ENCODE measurements at regions not wholly inside any gene's neighbourhood (a gene's known extent, or its start where the extent isn't known, plus 50 kb on each side); places are given as distances from the start of the nearest gene placed in this dataset.
"Not testable (repeated sequence)": the region's sequence is repeated elsewhere in the genome, so short reads cannot be mapped to it uniquely, and the experiment has no call there.

GRCh38 chr1:233782937-233783586, 121.4 kb upstream of the SLC35F3 start:
- intact Hi-C loops (cut with micrococcal nuclease): no loop called here
- ATAC-seq: no peak
- no peak for DNase-seq

- no peak for ATAC-seq
- no peak for DNase-seq
- intact Hi-C loops (cut with micrococcal nuclease): no loop called here
Observed at GRCh38 chr1:233787599-233787998, 116.9 kb upstream of the SLC35F3 start.

- ATAC-seq: no peak
- intact Hi-C loops (cut with micrococcal nuclease): no loop called here
- no peak for DNase-seq
Observed at GRCh38 chr1:233788687-233789086, 115.8 kb upstream of the SLC35F3 start.

GRCh38 chr1:233790121-233790520, 114.4 kb upstream of the SLC35F3 start:
- no peak for DNase-seq
- intact Hi-C loops (cut with micrococcal nuclease): loop anchor here (2.0 kb wide), 1 partner anchor 349 kb away; no protein-coding TSS in a partner anchor
- ATAC-seq: no peak

- ATAC-seq (peak; percentile 88), DNase-seq (no peak)
- intact Hi-C loops (cut with micrococcal nuclease): loop anchor here (2.0 kb wide), 1 partner anchor 350 kb away; no protein-coding TSS in a partner anchor
Observed at GRCh38 chr1:233790662-233791371, 113.7 kb upstream of the SLC35F3 start.

- DNase-seq (no peak), ATAC-seq (no peak)
- intact Hi-C loops (cut with micrococcal nuclease): loop anchor here (2.0 kb wide), 1 partner anchor 351 kb away; no protein-coding TSS in a partner anchor
Observed at GRCh38 chr1:233791372-233791703, 113.1 kb upstream of the SLC35F3 start.

GRCh38 chr1:233791721-233792120, 112.8 kb upstream of the SLC35F3 start:
- intact Hi-C loops (cut with micrococcal nuclease): loop anchor here (2.0 kb wide), 1 partner anchor 351 kb away; no protein-coding TSS in a partner anchor
- ATAC-seq (no peak), DNase-seq (no peak)

GRCh38 chr1:233794863-233795262, 109.6 kb upstream of the SLC35F3 start:
- DNase-seq (no peak), ATAC-seq (no peak)
- intact Hi-C loops (cut with micrococcal nuclease): no loop called here

GRCh38 chr1:233796146-233796783, 108.2 kb upstream of the SLC35F3 start:
- ATAC-seq (no peak), DNase-seq (no peak)
- intact Hi-C loops (cut with micrococcal nuclease): no loop called here

GRCh38 chr1:233802611-233803010, 101.9 kb upstream of the SLC35F3 start:
- no peak for ATAC-seq

GRCh38 chr1:233805786-233806185, 98.7 kb upstream of the SLC35F3 start:
- intact Hi-C loops (cut with micrococcal nuclease): no loop called here
- ATAC-seq (no peak), DNase-seq (no peak)

More at GRCh38 chr1:233802611-233803010, 101.9 kb upstream of the SLC35F3 start:
- DNase-seq: no peak
- intact Hi-C loops (cut with micrococcal nuclease): no loop called here

GRCh38 chr1:233815357-233815756, 89.1 kb upstream of the SLC35F3 start:
- intact Hi-C loops (cut with micrococcal nuclease): no loop called here
- ATAC-seq (no peak), DNase-seq (no peak)

- ATAC-seq: no peak
Observed at GRCh38 chr1:233815865-233816264, 88.6 kb upstream of the SLC35F3 start.

GRCh38 chr1:233816348-233816747, 88.1 kb upstream of the SLC35F3 start:
- ATAC-seq (no peak), DNase-seq (no peak)
- intact Hi-C loops (cut with micrococcal nuclease): no loop called here

More at GRCh38 chr1:233815865-233816264, 88.6 kb upstream of the SLC35F3 start:
- DNase-seq: no peak
- intact Hi-C loops (cut with micrococcal nuclease): no loop called here

GRCh38 chr1:233819042-233819441, 85.4 kb upstream of the SLC35F3 start:
- no peak for DNase-seq
- ATAC-seq: no peak
- intact Hi-C loops (cut with micrococcal nuclease): no loop called here

GRCh38 chr1:233824179-233824578, 80.3 kb upstream of the SLC35F3 start:
- intact Hi-C loops (cut with micrococcal nuclease); DNase-seq; ATAC-seq: not testable (repeated sequence)

GRCh38 chr1:233827937-233828336, 76.5 kb upstream of the SLC35F3 start:
- intact Hi-C loops (cut with micrococcal nuclease); DNase-seq; ATAC-seq: not testable (repeated sequence)

- intact Hi-C loops (cut with micrococcal nuclease): no loop called here
- ATAC-seq: no peak
- no peak for DNase-seq
Observed at GRCh38 chr1:233828480-233828879, 76.0 kb upstream of the SLC35F3 start.

GRCh38 chr1:233834609-233835008, 69.9 kb upstream of the SLC35F3 start:
- intact Hi-C loops (cut with micrococcal nuclease): no loop called here
- DNase-seq (no peak), ATAC-seq (no peak)

GRCh38 chr1:233838207-233838606, 66.3 kb upstream of the SLC35F3 start:
- intact Hi-C loops (cut with micrococcal nuclease); ATAC-seq; DNase-seq: not testable (repeated sequence)
